ENCODE measurements at regions not wholly inside any gene's neighbourhood (a gene's known extent, or its start where the extent isn't known, plus 50 kb on each side); places are given as distances from the start of the nearest gene placed in this dataset.

DNA sequence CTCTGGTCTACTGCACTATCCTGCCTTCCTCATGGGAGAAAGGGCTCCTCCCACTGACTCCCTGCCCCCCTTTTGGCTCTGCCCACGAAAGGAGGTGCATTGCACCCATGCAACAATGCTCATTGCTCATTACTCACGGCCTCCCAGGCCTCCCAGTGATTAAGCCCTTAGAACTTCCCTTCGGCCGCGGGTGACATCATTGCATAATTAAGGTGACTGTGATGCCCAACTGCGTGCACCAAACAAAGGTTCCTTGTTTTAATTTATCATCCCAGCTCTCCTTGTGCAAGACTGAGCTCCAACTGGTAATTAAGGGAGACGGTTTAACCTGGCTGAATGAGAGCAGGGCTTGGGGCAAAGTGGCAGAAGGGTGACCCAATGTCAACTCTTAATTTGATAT is 180.4 kb downstream of the GAS1 start:
- no peak for TF ChIP-seq CTCF (IDR thresholded peaks at IDR 0.05; ENCODE audit: insufficient read depth, low read length, poor library complexity, severe bottlenecking)
- TF ChIP-seq EZH2phosphoT487 (conservative IDR thresholded peaks at IDR 0.05; ENCODE audit: low read length): no peak
